ENCODE measurements at regions not wholly inside any gene's neighbourhood (a gene's known extent, or its start where the extent isn't known, plus 50 kb on each side); places are given as distances from the start of the nearest gene placed in this dataset.
"Not testable (repeated sequence)": the region's sequence is repeated elsewhere in the genome, so short reads cannot be mapped to it uniquely, and the experiment has no call there.

GRCh38 chr13:80552851-80553440, 212.0 kb upstream of the SPRY2 start:
- no peak for DNase-seq

GRCh38 chr13:80551650-80552497, 210.9 kb upstream of the SPRY2 start:
- DNase-seq = no peak

GRCh38 chr13:80550971-80551441, 210.1 kb upstream of the SPRY2 start:
- DNase-seq = no peak

GRCh38 chr13:80548915-80549314, 208.0 kb upstream of the SPRY2 start:
- DNase-seq = no peak

- no peak for DNase-seq
These were observed 207.2 kb upstream of the SPRY2 start for GRCh38 chr13:80547885-80548825.

GRCh38 chr13:80547341-80547740, 206.4 kb upstream of the SPRY2 start:
- DNase-seq = no peak

GRCh38 chr13:80533175-80533574, 192.2 kb upstream of the SPRY2 start:
- DNase-seq = no peak

GRCh38 chr13:80530902-80531301, 190.0 kb upstream of the SPRY2 start:
- DNase-seq = no peak

- DNase-seq = no peak
These were observed 189.3 kb upstream of the SPRY2 start for GRCh38 chr13:80530191-80530590.

- DNase-seq = no peak
These were observed 188.8 kb upstream of the SPRY2 start for GRCh38 chr13:80529734-80530133.

GRCh38 chr13:80528733-80529132, 187.8 kb upstream of the SPRY2 start:
- no peak for DNase-seq

GRCh38 chr13:80527400-80527799, 186.5 kb upstream of the SPRY2 start:
- no peak for DNase-seq

- DNase-seq = no peak
These were observed 183.7 kb upstream of the SPRY2 start for GRCh38 chr13:80524447-80525215.

- no peak for DNase-seq
These were observed 182.2 kb upstream of the SPRY2 start for GRCh38 chr13:80523134-80523533.

GRCh38 chr13:80522463-80522862, 181.5 kb upstream of the SPRY2 start:
- not testable (repeated sequence) for DNase-seq

- no peak for DNase-seq
These were observed 176.0 kb upstream of the SPRY2 start for GRCh38 chr13:80516818-80517348.

- no peak for DNase-seq
These were observed 174.4 kb upstream of the SPRY2 start for GRCh38 chr13:80515296-80515695.

GRCh38 chr13:80513196-80513595, 172.3 kb upstream of the SPRY2 start:
- DNase-seq = no peak

- no peak for DNase-seq
These were observed 169.8 kb upstream of the SPRY2 start for GRCh38 chr13:80510686-80511085.

GRCh38 chr13:80509264-80509663, 168.3 kb upstream of the SPRY2 start:
- DNase-seq = no peak

GRCh38 chr13:80508031-80508430, 167.1 kb upstream of the SPRY2 start:
- no peak for DNase-seq

GRCh38 chr13:80504453-80504852, 163.5 kb upstream of the SPRY2 start:
- no peak for DNase-seq

Data from NCI-H1105 treated with DMSO at 0.1 percent for 48 hours (cell line).